ENCODE measurements at regions not wholly inside any gene's neighbourhood (a gene's known extent, or its start where the extent isn't known, plus 50 kb on each side); places are given as distances from the start of the nearest gene placed in this dataset.
A peak's percentile ranks its signal among the peaks of the same experiment; 100 is the strongest.

DNA sequence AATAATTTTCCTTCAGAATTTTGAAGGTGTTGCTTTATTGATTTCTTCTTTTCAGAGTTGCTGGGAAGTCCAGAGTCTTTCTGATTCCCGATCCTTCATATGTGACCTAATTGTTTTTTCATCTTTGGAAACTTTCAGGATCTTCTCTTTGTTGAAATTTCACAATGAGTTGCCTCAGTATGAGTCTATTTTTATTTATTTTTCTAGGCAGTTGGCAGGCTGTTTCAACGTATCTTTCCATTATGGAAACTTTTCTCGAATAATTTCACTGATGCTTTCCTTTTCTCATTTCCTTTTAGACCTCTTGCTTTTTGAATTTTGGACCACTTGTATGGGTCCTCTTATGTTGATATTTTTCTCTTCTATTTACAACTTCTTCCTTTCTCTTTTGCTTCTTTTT, 354.3 kb downstream of the TGFB2 start:
- DNase-seq (ENCODE audit: low read depth in 2 of 2) = peak in 1 of 2 donors; percentile 36
- no peak overlapping the region for H3K4me3 ChIP-seq (replicated peaks in 1 of 2; ENCODE audit: low read depth in 2 of 2, low read length in 2 of 2)
- TF ChIP-seq, protein P1, sequence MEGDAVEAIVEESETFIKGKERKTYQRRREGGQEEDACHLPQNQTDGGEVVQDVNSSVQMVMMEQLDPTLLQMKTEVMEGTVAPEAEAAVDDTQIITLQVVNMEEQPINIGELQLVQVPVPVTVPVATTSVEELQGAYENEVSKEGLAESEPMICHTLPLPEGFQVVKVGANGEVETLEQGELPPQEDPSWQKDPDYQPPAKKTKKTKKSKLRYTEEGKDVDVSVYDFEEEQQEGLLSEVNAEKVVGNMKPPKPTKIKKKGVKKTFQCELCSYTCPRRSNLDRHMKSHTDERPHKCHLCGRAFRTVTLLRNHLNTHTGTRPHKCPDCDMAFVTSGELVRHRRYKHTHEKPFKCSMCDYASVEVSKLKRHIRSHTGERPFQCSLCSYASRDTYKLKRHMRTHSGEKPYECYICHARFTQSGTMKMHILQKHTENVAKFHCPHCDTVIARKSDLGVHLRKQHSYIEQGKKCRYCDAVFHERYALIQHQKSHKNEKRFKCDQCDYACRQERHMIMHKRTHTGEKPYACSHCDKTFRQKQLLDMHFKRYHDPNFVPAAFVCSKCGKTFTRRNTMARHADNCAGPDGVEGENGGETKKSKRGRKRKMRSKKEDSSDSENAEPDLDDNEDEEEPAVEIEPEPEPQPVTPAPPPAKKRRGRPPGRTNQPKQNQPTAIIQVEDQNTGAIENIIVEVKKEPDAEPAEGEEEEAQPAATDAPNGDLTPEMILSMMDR (IDR thresholded peaks at IDR 0.05; ENCODE audit: low read depth, low read length) = no peak

DNA sequence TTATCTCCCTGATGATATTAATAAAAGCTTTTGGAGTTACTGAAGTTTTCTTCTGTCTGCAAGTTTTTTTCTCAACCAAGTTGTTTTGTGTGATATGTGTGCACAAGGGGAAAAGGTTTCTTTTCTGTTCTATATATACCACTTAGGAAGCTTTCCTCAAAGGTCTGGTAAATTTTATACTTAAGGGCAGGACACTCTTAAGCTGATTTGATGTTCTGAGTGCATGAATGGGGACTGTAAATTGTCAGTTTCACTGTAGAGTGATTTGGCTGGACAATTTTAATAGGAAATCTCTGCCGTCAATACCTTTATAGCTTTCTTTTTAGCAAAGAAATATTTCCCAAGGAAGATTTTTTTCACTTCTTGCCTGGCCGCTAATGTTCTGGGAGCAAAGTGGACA, 354.7 kb downstream of the TGFB2 start:
- TF ChIP-seq, protein P1 (IDR thresholded peaks at IDR 0.05; ENCODE audit: low read depth, low read length) = no peak
- no peak overlapping the region for H3K4me3 ChIP-seq (replicated peaks in 1 of 2; ENCODE audit: low read depth in 2 of 2, low read length in 2 of 2)
- DNase-seq (ENCODE audit: low read depth in 2 of 2) = no peak

DNA sequence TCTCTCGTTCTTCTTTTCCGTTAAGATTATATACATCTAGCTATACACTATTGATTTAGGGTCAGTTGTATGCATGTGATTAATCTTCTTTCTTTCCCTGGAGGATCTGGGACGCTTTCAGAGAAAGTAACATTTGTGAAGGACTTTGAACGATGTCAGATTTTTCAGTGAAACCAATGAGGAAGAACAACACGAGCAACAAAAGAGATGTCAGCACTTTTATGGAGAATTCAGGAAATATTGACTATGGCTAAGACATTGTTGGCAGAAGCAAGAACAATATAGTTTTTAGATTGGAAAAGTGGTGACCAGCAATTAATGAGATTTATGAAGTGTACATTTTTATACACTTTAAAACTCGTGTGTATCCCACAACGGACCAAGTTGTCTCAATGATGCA, 355.5 kb downstream of the TGFB2 start:
- TF ChIP-seq, protein P1 (IDR thresholded peaks at IDR 0.05; ENCODE audit: low read depth, low read length) = no peak
- no peak overlapping the region for H3K4me3 ChIP-seq (replicated peaks in 1 of 2; ENCODE audit: low read depth in 2 of 2, low read length in 2 of 2)
- DNase-seq (ENCODE audit: low read depth in 2 of 2) = no peak

DNA sequence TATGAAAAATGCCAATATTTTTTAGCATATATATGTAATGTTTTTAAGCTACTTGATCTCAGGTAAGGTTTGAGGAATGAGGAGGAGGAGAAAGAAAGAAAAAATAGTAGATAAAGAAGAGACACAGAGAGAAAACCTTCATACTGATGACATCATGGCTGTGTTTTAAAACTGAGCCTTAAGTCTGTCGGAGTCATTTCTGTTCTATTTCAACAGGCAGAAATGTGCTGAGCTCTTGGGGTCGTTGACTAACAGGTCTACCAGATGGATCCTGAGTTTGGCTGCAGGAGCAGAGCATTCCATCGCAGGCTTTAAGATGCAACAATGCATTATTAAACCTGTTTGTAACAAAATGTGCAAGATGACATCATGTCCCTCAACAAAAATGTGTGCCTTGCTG, 356.0 kb downstream of the TGFB2 start:
- no peak for DNase-seq (ENCODE audit: low read depth in 2 of 2)
- H3K4me3 ChIP-seq (replicated peaks in 1 of 2; ENCODE audit: low read depth in 2 of 2, low read length in 2 of 2) = no peak overlapping the region
- TF ChIP-seq, protein P1 (IDR thresholded peaks at IDR 0.05; ENCODE audit: low read depth, low read length) = no peak

DNA sequence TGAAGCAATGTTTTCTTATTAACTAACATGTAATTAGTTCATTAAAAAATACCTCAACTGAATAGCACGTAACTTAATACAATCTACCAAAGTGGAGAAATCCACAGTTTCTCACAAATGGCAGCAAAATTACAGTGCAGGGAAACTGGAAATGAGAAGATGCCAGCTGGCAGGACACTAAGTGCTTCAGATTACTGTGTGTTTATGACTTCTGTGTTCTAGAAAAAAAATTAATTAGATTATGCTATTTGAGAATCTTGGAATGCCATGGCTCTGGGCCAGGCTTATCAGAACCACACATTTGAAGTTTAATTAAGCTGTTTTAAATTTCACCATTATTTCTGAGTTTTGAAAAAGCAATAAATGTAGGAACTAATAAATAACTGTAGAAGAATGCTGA, 357.6 kb downstream of the TGFB2 start:
- H3K4me3 ChIP-seq (replicated peaks in 1 of 2; ENCODE audit: low read depth in 2 of 2, low read length in 2 of 2) = no peak overlapping the region
- DNase-seq (ENCODE audit: low read depth in 2 of 2) = peak in 1 of 2 donors; percentile 35
- TF ChIP-seq, protein P1 (IDR thresholded peaks at IDR 0.05; ENCODE audit: low read depth, low read length) = no peak

DNA sequence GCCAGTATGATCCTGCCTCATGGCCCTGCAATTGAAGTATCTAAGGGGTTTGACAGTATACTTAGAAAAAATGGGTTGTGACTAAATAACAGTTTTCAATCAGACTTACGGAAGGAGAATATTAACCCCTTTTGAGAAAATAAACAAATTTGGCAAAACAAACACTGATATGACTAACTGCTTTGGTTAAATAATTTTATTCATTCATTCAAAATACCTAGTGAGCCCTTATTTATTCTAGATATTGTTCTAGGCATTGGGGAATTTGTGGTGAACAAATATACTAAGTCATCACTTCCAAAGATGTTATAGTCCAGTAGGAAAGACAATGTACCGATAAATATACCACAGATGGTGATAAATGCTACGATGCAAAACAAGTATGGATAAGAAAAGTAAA, 358.7 kb downstream of the TGFB2 start:
- TF ChIP-seq, protein P1 (IDR thresholded peaks at IDR 0.05; ENCODE audit: low read depth, low read length) = no peak
- no peak for DNase-seq (ENCODE audit: low read depth in 2 of 2)

DNA sequence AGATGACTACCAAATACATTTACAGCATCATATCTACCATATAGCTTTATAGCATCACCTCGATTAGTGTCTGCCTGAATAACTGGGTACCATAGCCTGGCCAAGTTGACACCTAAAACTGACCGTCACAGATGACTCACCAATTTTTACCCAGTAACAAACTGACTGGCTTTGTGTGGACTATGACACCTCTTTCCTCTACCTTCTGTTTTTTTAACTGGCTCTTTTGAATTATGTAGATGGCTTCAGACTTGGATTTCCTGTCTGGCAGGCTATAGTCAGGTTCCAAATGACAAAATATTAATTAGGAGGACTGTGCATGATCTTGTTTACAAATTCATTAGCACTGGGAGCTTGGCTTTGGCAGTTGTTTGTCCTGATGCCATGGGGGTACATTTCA, 360.3 kb downstream of the TGFB2 start:
- no peak overlapping the region for H3K4me3 ChIP-seq (replicated peaks in 1 of 2; ENCODE audit: low read depth in 2 of 2, low read length in 2 of 2)
- TF ChIP-seq, protein P1 (IDR thresholded peaks at IDR 0.05; ENCODE audit: low read depth, low read length) = no peak
- DNase-seq (ENCODE audit: low read depth in 2 of 2) = peak in 1 of 2 donors; percentile 64

More for the DNA sequence above, 358.7 kb downstream of the TGFB2 start:
- H3K4me3 ChIP-seq (replicated peaks in 1 of 2; ENCODE audit: low read depth in 2 of 2, low read length in 2 of 2) = no peak overlapping the region
